ENCODE measurements at regions not wholly inside any gene's neighbourhood (a gene's known extent, or its start where the extent isn't known, plus 50 kb on each side); places are given as distances from the start of the nearest gene placed in this dataset.

GRCh38 chr6:4381381-4381780 lies 246.0 kb upstream of the ECI2 start:
- peaks cover 19% of the 10 kb centered on the region for H3K9me3 ChIP-seq (ENCODE audit: control insufficient read depth, insufficient read depth, low read length)
- H3K36me3 ChIP-seq (ENCODE audit: control insufficient read depth, insufficient read depth, low read length), result no peaks in the 10 kb centered on the region
- TF ChIP-seq CTCF (IDR thresholded peaks at IDR 0.05), result no peak
- H3K36me3 Mint-ChIP-seq, result peaks cover 23% of the 10 kb centered on the region
- intact Hi-C loops (cut with micrococcal nuclease), result no loop called here
- H3K27me3 Mint-ChIP-seq (ENCODE audit: low read depth in 2 of 2), result peaks cover 16 to 39% of the 10 kb centered on the region in 2 donors
- DNase-seq, result no peak
- no peak overlapping the region for H3K4me3 Mint-ChIP-seq
- WGBS (ENCODE audit: insufficient coverage), result 80% methylated on average over 4 of the region's 4 CpGs
- no peaks in the 10 kb centered on the region for H3K4me1 Mint-ChIP-seq
- no peaks in the 10 kb centered on the region for H3K27me3 ChIP-seq (ENCODE audit: control insufficient read depth, insufficient read depth, low read length)
- no peak overlapping the region for H3K27ac Mint-ChIP-seq
- H3K9me3 Mint-ChIP-seq, result peaks cover 5 to 11% of the 10 kb centered on the region in 2 donors
- no peak overlapping the region for H3K4me3 ChIP-seq (ENCODE audit: low read length)
- no peak for ATAC-seq
- H3K27ac ChIP-seq (ENCODE audit: low read length), result no peak overlapping the region
- no peaks in the 10 kb centered on the region for H3K4me1 ChIP-seq (ENCODE audit: control insufficient read depth, insufficient read depth, low read length)

DNA sequence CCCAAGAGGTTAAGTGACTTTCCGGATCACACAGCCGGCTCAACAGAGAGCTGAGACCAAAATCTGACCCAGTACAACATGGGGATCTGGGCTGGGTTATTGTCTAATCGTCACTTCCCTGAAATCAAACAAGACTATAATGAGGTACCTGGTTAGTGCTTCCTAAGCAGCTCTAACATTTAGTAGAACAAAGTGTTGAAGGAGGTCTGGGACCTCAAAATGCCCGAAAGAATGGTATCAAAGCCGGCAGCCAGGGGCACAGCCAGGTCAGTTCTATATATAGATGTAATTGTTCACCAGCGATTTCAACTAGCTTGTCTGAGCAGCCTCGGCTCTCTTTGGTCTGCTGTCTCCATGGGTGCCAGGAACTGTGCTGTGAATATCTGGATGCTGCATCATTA lies 245.5 kb upstream of the ECI2 start:
- Histone ChIP-seq H3K27ac (ENCODE audit: low read length) (no peak overlapping the region), H3K36me3 (ENCODE audit: control insufficient read depth, insufficient read depth, low read length) (no peaks in the 10 kb centered on the region), H3K27me3 (ENCODE audit: control insufficient read depth, insufficient read depth, low read length) (no peaks in the 10 kb centered on the region), H3K4me3 (ENCODE audit: low read length) (no peak overlapping the region), H3K9me3 (ENCODE audit: control insufficient read depth, insufficient read depth, low read length) (peaks cover 19% of the 10 kb centered on the region), H3K4me1 (ENCODE audit: control insufficient read depth, insufficient read depth, low read length) (no peaks in the 10 kb centered on the region)
- 61% methylated on average over 7 of the region's 7 CpGs for WGBS (ENCODE audit: insufficient coverage)
- H3K9me3 Mint-ChIP-seq, result peaks cover 5 to 11% of the 10 kb centered on the region in 2 donors
- H3K4me1 Mint-ChIP-seq, result no peaks in the 10 kb centered on the region
- H3K4me3 Mint-ChIP-seq, result no peak overlapping the region
- ATAC-seq, result no peak
- H3K27ac Mint-ChIP-seq, result no peak overlapping the region
- no peak for DNase-seq
- intact Hi-C loops (cut with micrococcal nuclease), result no loop called here
- H3K36me3 Mint-ChIP-seq, result peaks cover 23% of the 10 kb centered on the region
- peaks cover 16 to 39% of the 10 kb centered on the region in 2 donors for H3K27me3 Mint-ChIP-seq (ENCODE audit: low read depth in 2 of 2)
- TF ChIP-seq CTCF (IDR thresholded peaks at IDR 0.05), result no peak

- Histone ChIP-seq H3K27ac (ENCODE audit: low read length) (no peak overlapping the region), H3K9me3 (ENCODE audit: control insufficient read depth, insufficient read depth, low read length) (peaks cover 19% of the 10 kb centered on the region), H3K4me1 (ENCODE audit: control insufficient read depth, insufficient read depth, low read length) (no peaks in the 10 kb centered on the region), H3K4me3 (ENCODE audit: low read length) (no peak overlapping the region), H3K27me3 (ENCODE audit: control insufficient read depth, insufficient read depth, low read length) (no peaks in the 10 kb centered on the region), H3K36me3 (ENCODE audit: control insufficient read depth, insufficient read depth, low read length) (no peaks in the 10 kb centered on the region)
- no peak overlapping the region for H3K27ac Mint-ChIP-seq
- ATAC-seq (no peak), DNase-seq (no peak)
- H3K4me3 Mint-ChIP-seq, result no peak overlapping the region
- TF ChIP-seq CTCF (IDR thresholded peaks at IDR 0.05), result no peak
- intact Hi-C loops (cut with micrococcal nuclease), result no loop called here
- H3K4me1 Mint-ChIP-seq, result no peaks in the 10 kb centered on the region
- H3K27me3 Mint-ChIP-seq (ENCODE audit: low read depth in 2 of 2), result peaks cover 16 to 39% of the 10 kb centered on the region in 2 donors
- H3K36me3 Mint-ChIP-seq, result peaks cover 23% of the 10 kb centered on the region
- 90% methylated on average over 3 of the region's 4 CpGs for WGBS (ENCODE audit: insufficient coverage)
- peaks cover 5 to 11% of the 10 kb centered on the region in 2 donors for H3K9me3 Mint-ChIP-seq
Measured at GRCh38 chr6:4379958-4380357, 244.6 kb upstream of the ECI2 start.

- no peak for TF ChIP-seq CTCF (IDR thresholded peaks at IDR 0.05)
- peaks cover 8% of the 10 kb centered on the region for H3K9me3 ChIP-seq (ENCODE audit: control insufficient read depth, insufficient read depth, low read length)
- no peak overlapping the region for H3K27ac ChIP-seq (ENCODE audit: low read length)
- Mint-ChIP-seq H3K27ac (no peak overlapping the region), H3K4me1 (no peaks in the 10 kb centered on the region), H3K9me3 (peaks cover 2 to 3% of the 10 kb centered on the region in 2 donors), H3K4me3 (no peak overlapping the region), H3K36me3 (peaks cover 15% of the 10 kb centered on the region), H3K27me3 (ENCODE audit: low read depth in 2 of 2) (peaks cover 18 to 39% of the 10 kb centered on the region in 2 donors)
- ATAC-seq (no peak), DNase-seq (no peak)
- H3K36me3 ChIP-seq (ENCODE audit: control insufficient read depth, insufficient read depth, low read length), result no peaks in the 10 kb centered on the region
- H3K4me1 ChIP-seq (ENCODE audit: control insufficient read depth, insufficient read depth, low read length), result no peaks in the 10 kb centered on the region
- no peaks in the 10 kb centered on the region for H3K27me3 ChIP-seq (ENCODE audit: control insufficient read depth, insufficient read depth, low read length)
- no peak overlapping the region for H3K4me3 ChIP-seq (ENCODE audit: low read length)
- intact Hi-C loops (cut with micrococcal nuclease), result no loop called here
- WGBS (ENCODE audit: insufficient coverage), result 82% methylated on average over 12 of the region's 12 CpGs
Measured at GRCh38 chr6:4378319-4378996, 243.1 kb upstream of the ECI2 start.
